B cell (primary cell): ENCODE measurements at regions not wholly inside any gene's neighbourhood (a gene's known extent, or its start where the extent isn't known, plus 50 kb on each side); places are given as distances from the start of the nearest gene placed in this dataset.
"Not testable (repeated sequence)": the region's sequence is repeated elsewhere in the genome, so short reads cannot be mapped to it uniquely, and the experiment has no call there.

Experiments used
- ATAC-seq: fragments of 200-7000 bp; cut with Tn5 transposase; one replicate; pipeline ENCODE4 v1.10.0; 2021; ENCODE audit warnings: low read depth, mild to moderate bottlenecking, moderate number of reproducible peaks, moderate library complexity
- CTCF ChIA-PET: fragments of 350-600 bp; sonication (Branson Sonifier 250); formaldehyde crosslinking; loops from one replicate; lab custom pipeline; 2021; ENCODE audit warnings: antibody characterized with exemption, inconsistent platforms; lab: Charles Lee
- POLR2A ChIA-PET: fragments of 350-600 bp; sonication (Branson Sonifier 250); formaldehyde crosslinking; loops from one replicate; lab custom pipeline; 2021; ENCODE audit warnings: antibody characterized with exemption; lab: Charles Lee
- DNase-seq: peaks from one replicate; pipeline ENCODE4 v3.0.0; 2013
- H2AFZ ChIP-seq: 2 replicates; pipeline ENCODE4 v1.6.1; 2012; ENCODE audit warnings: mild to moderate bottlenecking, low read depth, low read length; ENCODE audit not compliant: insufficient read depth, poor library complexity, severe bottlenecking
- H3K27ac ChIP-seq, 2 donors: 1 replicate in 1 of 2; 2 replicates in 1 of 2; pipeline ENCODE4 v1.5.1; 2012 to 2013; ENCODE audit warnings: low read length in 2 of 2, mild to moderate bottlenecking in 2 of 2, moderate library complexity in 1 of 2
- H3K27me3 ChIP-seq, 4 experiments: fragments of 200-600 bp in 1 of 4; sonication (generic) in 1 of 4; replicated peaks in 1 of 4; 1 replicate in 2 of 4; 2 replicates in 2 of 4; pipeline versions ENCODE4 v1.6.1 to v1.7.0; 2013 to 2016; ENCODE audit warnings: low read length in 3 of 4, mild to moderate bottlenecking in 2 of 4, mixed read lengths in 1 of 4, moderate library complexity in 1 of 4; ENCODE audit not compliant: insufficient read depth in 4 of 4, control insufficient read depth in 3 of 4; ENCODE audit errors: control extremely low read depth in 1 of 4
- H3K36me3 ChIP-seq, 2 experiments: replicated peaks in 1 of 2; 1 replicate in 1 of 2; 2 replicates in 1 of 2; pipeline versions ENCODE4 v1.6.1 to v1.7.1; 2013; ENCODE audit warnings: low read length in 1 of 2; ENCODE audit not compliant: insufficient read depth in 2 of 2, control insufficient read depth in 1 of 2; ENCODE audit errors: control extremely low read depth in 1 of 2, extremely low read depth in 1 of 2
- H3K4me1 ChIP-seq, 2 donors: fragments of 200-600 bp in 1 of 2; sonication (generic) in 1 of 2; 1 replicate in 1 of 2; 2 replicates in 1 of 2; pipeline versions ENCODE4 v1.5.1 to v1.6.1; 2013 to 2017; ENCODE audit warnings: low read length in 2 of 2; ENCODE audit not compliant: control insufficient read depth in 2 of 2, insufficient read depth in 2 of 2
- H3K4me2 ChIP-seq: replicated peaks from 2 replicates; pipeline ENCODE3; 2012; ENCODE audit warnings: mild to moderate bottlenecking, low read depth, low read length; ENCODE audit not compliant: poor library complexity, severe bottlenecking
- H3K4me3 ChIP-seq, 5 experiments: fragments of 200-600 bp in 1 of 5; sonication (generic) in 1 of 5; 1 replicate in 3 of 5; 2 replicates in 2 of 5; pipeline versions ENCODE4 v1.5.1 to v1.7.0; 2011 to 2016; ENCODE audit warnings: low read length in 4 of 5, mild to moderate bottlenecking in 4 of 5, low read depth in 2 of 5, control low read depth in 1 of 5, moderate library complexity in 1 of 5; ENCODE audit not compliant: insufficient read depth in 1 of 5; ENCODE audit errors: control extremely low read depth in 1 of 5, extremely low read depth in 1 of 5
- H3K79me2 ChIP-seq: fragments of 200-600 bp; sonication (generic); one replicate; pipeline ENCODE4 v1.6.0; 2016; ENCODE audit warnings: low read length; ENCODE audit not compliant: control insufficient read depth, insufficient read depth
- H3K9ac ChIP-seq: fragments of 200-600 bp; sonication (generic); 2 replicates; pipeline ENCODE4 v1.6.1; 2017; ENCODE audit warnings: mild to moderate bottlenecking, low read length, moderate library complexity
- H3K9me3 ChIP-seq, 3 donors: one replicate each; pipeline versions ENCODE4 v1.6.1 to v1.7.1; 2013; ENCODE audit warnings: low read length in 2 of 3; ENCODE audit not compliant: control insufficient read depth in 2 of 3, insufficient read depth in 1 of 3; ENCODE audit errors: control extremely low read depth in 1 of 3
- H4K20me1 ChIP-seq: 2 replicates; pipeline ENCODE4 v1.6.0; 2012; ENCODE audit warnings: mild to moderate bottlenecking, low read length; ENCODE audit not compliant: insufficient read depth, control insufficient read depth, poor library complexity, severe bottlenecking
- H3K27ac Mint-ChIP-seq: one replicate; pipeline ENCODE4 v1.8.0; 2021; ENCODE audit warnings: mixed read lengths
- H3K27me3 Mint-ChIP-seq: one replicate; pipeline ENCODE4 v1.8.0; 2021; ENCODE audit warnings: mixed read lengths
- H3K4me1 Mint-ChIP-seq: one replicate; pipeline ENCODE4 v1.8.0; 2021; ENCODE audit warnings: mixed read lengths
- H3K4me3 Mint-ChIP-seq: one replicate; pipeline ENCODE4 v1.8.0; 2021; ENCODE audit warnings: mixed read lengths
- H3K9me3 Mint-ChIP-seq: one replicate; pipeline ENCODE4 v1.8.0; 2022; ENCODE audit warnings: mixed read lengths; ENCODE audit not compliant: insufficient read depth
- EZH2 ChIP-seq: IDR thresholded peaks from 2 replicates; pipeline ENCODE4 v1.6.1; 2012; ENCODE audit warnings: borderline replicate concordance, low read depth, mild to moderate bottlenecking, moderate library complexity, low read length; ENCODE audit not compliant: insufficient read depth, poor library complexity, severe bottlenecking
- WGBS: methylation state at CpG from one replicate; pipeline ENCODE4 v1.1.5; 2013; ENCODE audit warnings: missing lambda C conversion rate; ENCODE audit not compliant: insufficient coverage; 5-methylcytosine and 5-hydroxymethylcytosine counted together
- intact Hi-C: fragments of 100-400 bp; cut with micrococcal nuclease; formaldehyde crosslinking; loops from one replicate; pipeline ENCODE4 v1.10.0; 2022
- TF ChIP-seq, protein P1 (sequence below): fragments of 200-600 bp; IDR thresholded peaks from one replicate; pipeline ENCODE4 v1.8.0; 2022; ENCODE audit warnings: antibody characterized with exemption, mild to moderate bottlenecking

DNA sequence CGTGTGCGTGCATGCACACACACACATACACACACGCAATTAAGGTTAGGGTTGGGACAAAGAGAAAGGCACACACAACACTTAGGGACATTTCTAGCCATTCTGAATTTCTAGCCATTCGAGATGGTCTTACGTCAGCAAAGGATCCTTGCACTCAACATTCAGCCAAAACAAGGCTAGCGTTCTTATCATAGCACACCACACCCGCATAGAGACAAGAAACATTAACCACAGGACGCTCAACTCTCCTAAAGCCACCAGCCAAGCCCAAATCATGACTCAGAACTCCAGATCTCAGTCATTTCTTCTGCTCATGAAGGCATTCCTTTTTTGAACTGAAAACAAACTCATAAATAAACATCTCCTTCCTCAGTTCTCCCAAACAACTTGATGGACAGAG, 106.8 kb downstream of the LMO4 start:
- Mint-ChIP-seq H3K27ac (no peak overlapping the region), H3K4me1 (no peaks in the 10 kb centered on the region)

DNA sequence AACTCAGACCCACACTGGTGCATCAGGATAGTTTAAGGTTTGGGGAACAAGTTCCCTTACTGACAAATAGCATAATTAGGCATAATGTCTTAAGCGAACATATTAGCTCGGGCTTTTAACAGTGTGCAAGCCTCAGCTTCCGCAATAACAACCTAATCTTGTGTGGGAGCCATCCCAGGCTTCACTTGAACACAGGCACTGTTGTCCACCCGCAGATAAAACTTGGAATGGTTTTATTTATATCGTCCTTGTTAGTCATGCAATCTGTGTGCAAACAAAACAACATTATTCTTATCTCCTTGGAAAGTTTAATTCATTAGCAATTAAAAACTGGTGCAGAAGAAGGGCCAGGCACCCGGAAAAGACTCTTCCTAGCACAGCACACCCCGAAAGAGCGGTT, 107.4 kb downstream of the LMO4 start:
- H3K4me1 ChIP-seq, H3K9me3 ChIP-seq, H3K9me3 Mint-ChIP-seq, CTCF ChIA-PET, H2AFZ ChIP-seq, H3K27me3 ChIP-seq, H4K20me1 ChIP-seq, H3K79me2 ChIP-seq, DNase-seq, H3K4me2 ChIP-seq, intact Hi-C loops, H3K4me3 ChIP-seq, H3K4me1 Mint-ChIP-seq, H3K4me3 Mint-ChIP-seq, POLR2A ChIA-PET, H3K27ac Mint-ChIP-seq, H3K36me3 ChIP-seq, H3K27ac ChIP-seq, H3K27me3 Mint-ChIP-seq, ATAC-seq, H3K9ac ChIP-seq: not testable (repeated sequence)
- 94% methylated on average over 3 of the region's 8 CpGs for WGBS

More for the DNA sequence above, 106.8 kb downstream of the LMO4 start:
- no peak for TF ChIP-seq EZH2
- TF ChIP-seq, protein P1, sequence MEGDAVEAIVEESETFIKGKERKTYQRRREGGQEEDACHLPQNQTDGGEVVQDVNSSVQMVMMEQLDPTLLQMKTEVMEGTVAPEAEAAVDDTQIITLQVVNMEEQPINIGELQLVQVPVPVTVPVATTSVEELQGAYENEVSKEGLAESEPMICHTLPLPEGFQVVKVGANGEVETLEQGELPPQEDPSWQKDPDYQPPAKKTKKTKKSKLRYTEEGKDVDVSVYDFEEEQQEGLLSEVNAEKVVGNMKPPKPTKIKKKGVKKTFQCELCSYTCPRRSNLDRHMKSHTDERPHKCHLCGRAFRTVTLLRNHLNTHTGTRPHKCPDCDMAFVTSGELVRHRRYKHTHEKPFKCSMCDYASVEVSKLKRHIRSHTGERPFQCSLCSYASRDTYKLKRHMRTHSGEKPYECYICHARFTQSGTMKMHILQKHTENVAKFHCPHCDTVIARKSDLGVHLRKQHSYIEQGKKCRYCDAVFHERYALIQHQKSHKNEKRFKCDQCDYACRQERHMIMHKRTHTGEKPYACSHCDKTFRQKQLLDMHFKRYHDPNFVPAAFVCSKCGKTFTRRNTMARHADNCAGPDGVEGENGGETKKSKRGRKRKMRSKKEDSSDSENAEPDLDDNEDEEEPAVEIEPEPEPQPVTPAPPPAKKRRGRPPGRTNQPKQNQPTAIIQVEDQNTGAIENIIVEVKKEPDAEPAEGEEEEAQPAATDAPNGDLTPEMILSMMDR, result no peak
- H3K79me2 ChIP-seq, result no peaks in the 10 kb centered on the region
- no peak overlapping the region for H3K4me3 ChIP-seq
- POLR2A ChIA-PET, result no interaction called here
- CTCF ChIA-PET, result no interaction called here
- no peak overlapping the region for H2AFZ ChIP-seq
- Mint-ChIP-seq H3K9me3 (no peaks in the 10 kb centered on the region), H3K4me3 (no peak overlapping the region), H3K27me3 (peaks cover 4% of the 10 kb centered on the region)
- H3K4me2 ChIP-seq, result no peak overlapping the region
- no peaks in the 10 kb centered on the region for H3K36me3 ChIP-seq
- H3K27ac ChIP-seq, result no peak overlapping the region
- no peak for ATAC-seq
- intact Hi-C loops, result no loop called here
- no peak for DNase-seq
- H4K20me1 ChIP-seq, result no peaks in the 10 kb centered on the region
- H3K27me3 ChIP-seq, result no peaks in the 10 kb centered on the region
- H3K4me1 ChIP-seq, result no peaks in the 10 kb centered on the region
- WGBS, result 79% methylated on average over 8 of the region's 8 CpGs
- no peak overlapping the region for H3K9ac ChIP-seq
- peaks cover 0 to 5% (median 0%) of the 10 kb centered on the region in 3 donors for H3K9me3 ChIP-seq
